C4-2B (cell line): ENCODE measurements at regions not wholly inside any gene's neighbourhood (a gene's known extent, or its start where the extent isn't known, plus 50 kb on each side); places are given as distances from the start of the nearest gene placed in this dataset.

ENCODE experiments used
- CTCF ChIP-seq: fragments of 450-650 bp; conservative IDR thresholded peaks from 2 replicates; pipeline ENCODE4 v1.5.1; 2017; ENCODE audit warnings: mild to moderate bottlenecking
- ZFX ChIP-seq: fragments of 450-650 bp; IDR thresholded peaks from 2 replicates; pipeline ENCODE4 v1.6.1; 2017

- no peak for TF ChIP-seq CTCF
- no peak for TF ChIP-seq ZFX
These were observed 268.9 kb downstream of the IGSF11 start for GRCh38 chr3:118765636-118766305.
